ENCODE measurements at regions not wholly inside any gene's neighbourhood (a gene's known extent, or its start where the extent isn't known, plus 50 kb on each side); places are given as distances from the start of the nearest gene placed in this dataset.

- CTCF ChIA-PET: no interaction called here
These were observed 310.7 kb downstream of the RFC3 start for GRCh38 chr13:34128661-34129060.

GRCh38 chr13:34129436-34129835, 311.5 kb downstream of the RFC3 start:
- H3K27me3 Mint-ChIP-seq (ENCODE audit: insufficient read depth, unreplicated experiment): no peaks in the 10 kb centered on the region
- CTCF ChIA-PET: no interaction called here
- TF ChIP-seq CTCF (IDR thresholded peaks at IDR 0.05; ENCODE audit: unreplicated experiment): no peak
- H3K36me3 Mint-ChIP-seq (ENCODE audit: insufficient read depth, unreplicated experiment): no peaks in the 10 kb centered on the region
- H3K9me3 Mint-ChIP-seq (ENCODE audit: unreplicated experiment): no peaks in the 10 kb centered on the region
- no peak overlapping the region for H3K4me3 Mint-ChIP-seq (ENCODE audit: unreplicated experiment)
- DNase-seq (ENCODE audit: unreplicated experiment): no peak
- no TSS peak for BruUV-seq (replicated peaks)
- POLR2A ChIA-PET: no interaction called here
- intact Hi-C loops (cut with micrococcal nuclease): no loop called here
- H3K4me1 Mint-ChIP-seq (ENCODE audit: insufficient read depth, unreplicated experiment): no peaks in the 10 kb centered on the region
- no peak overlapping the region for H3K27ac Mint-ChIP-seq (ENCODE audit: low read depth, unreplicated experiment)

More at GRCh38 chr13:34128661-34129060, 310.7 kb downstream of the RFC3 start:
- POLR2A ChIA-PET: no interaction called here
- no TSS peak for BruUV-seq (replicated peaks)
- H3K36me3 Mint-ChIP-seq (ENCODE audit: insufficient read depth, unreplicated experiment): no peaks in the 10 kb centered on the region
- DNase-seq (ENCODE audit: unreplicated experiment): no peak
- H3K4me1 Mint-ChIP-seq (ENCODE audit: insufficient read depth, unreplicated experiment): no peaks in the 10 kb centered on the region
- intact Hi-C loops (cut with micrococcal nuclease): no loop called here
- H3K27me3 Mint-ChIP-seq (ENCODE audit: insufficient read depth, unreplicated experiment): no peaks in the 10 kb centered on the region
- H3K9me3 Mint-ChIP-seq (ENCODE audit: unreplicated experiment): no peaks in the 10 kb centered on the region
- H3K27ac Mint-ChIP-seq (ENCODE audit: low read depth, unreplicated experiment): no peak overlapping the region
- no peak for TF ChIP-seq CTCF (IDR thresholded peaks at IDR 0.05; ENCODE audit: unreplicated experiment)
- H3K4me3 Mint-ChIP-seq (ENCODE audit: unreplicated experiment): no peak overlapping the region

GRCh38 chr13:34137200-34137599, 319.3 kb downstream of the RFC3 start:
- H3K4me1 Mint-ChIP-seq (ENCODE audit: insufficient read depth, unreplicated experiment): no peaks in the 10 kb centered on the region
- DNase-seq (ENCODE audit: unreplicated experiment): no peak
- CTCF ChIA-PET: no interaction called here
- H3K4me3 Mint-ChIP-seq (ENCODE audit: unreplicated experiment): no peak overlapping the region
- H3K9me3 Mint-ChIP-seq (ENCODE audit: unreplicated experiment): peaks cover 6% of the 10 kb centered on the region
- no peak for TF ChIP-seq CTCF (IDR thresholded peaks at IDR 0.05; ENCODE audit: unreplicated experiment)
- no peak overlapping the region for H3K27ac Mint-ChIP-seq (ENCODE audit: low read depth, unreplicated experiment)
- POLR2A ChIA-PET: no interaction called here
- intact Hi-C loops (cut with micrococcal nuclease): no loop called here
- H3K27me3 Mint-ChIP-seq (ENCODE audit: insufficient read depth, unreplicated experiment): no peaks in the 10 kb centered on the region
- H3K36me3 Mint-ChIP-seq (ENCODE audit: insufficient read depth, unreplicated experiment): no peaks in the 10 kb centered on the region
- no TSS peak for BruUV-seq (replicated peaks)

- H3K36me3 Mint-ChIP-seq (ENCODE audit: insufficient read depth, unreplicated experiment): no peaks in the 10 kb centered on the region
- BruUV-seq (replicated peaks): no TSS peak
- intact Hi-C loops (cut with micrococcal nuclease): no loop called here
- TF ChIP-seq CTCF (IDR thresholded peaks at IDR 0.05; ENCODE audit: unreplicated experiment): no peak
- H3K27ac Mint-ChIP-seq (ENCODE audit: low read depth, unreplicated experiment): no peak overlapping the region
- peaks cover 6% of the 10 kb centered on the region for H3K9me3 Mint-ChIP-seq (ENCODE audit: unreplicated experiment)
- ChIA-PET CTCF (no interaction called here), POLR2A (no interaction called here)
- H3K4me1 Mint-ChIP-seq (ENCODE audit: insufficient read depth, unreplicated experiment): no peaks in the 10 kb centered on the region
- H3K27me3 Mint-ChIP-seq (ENCODE audit: insufficient read depth, unreplicated experiment): no peaks in the 10 kb centered on the region
- no peak for DNase-seq (ENCODE audit: unreplicated experiment)
- H3K4me3 Mint-ChIP-seq (ENCODE audit: unreplicated experiment): no peak overlapping the region
These were observed 321.8 kb downstream of the RFC3 start for GRCh38 chr13:34139660-34140227.

All from MCF 10A (cell line).